ENCODE measurements at regions not wholly inside any gene's neighbourhood (a gene's known extent, or its start where the extent isn't known, plus 50 kb on each side); places are given as distances from the start of the nearest gene placed in this dataset.

GRCh38 chr9:129522351-129522750 is 98.5 kb downstream of the C9orf50 start:
- WGBS, 2 experiments (ENCODE audit: extremely low coverage in 1 of 2, insufficient coverage in 1 of 2, insufficient read length in 1 of 2, insufficient replicate concordance in 2 of 2, low coverage in 1 of 2, low lambda C conversion rate in 2 of 2, missing lambda C conversion rate in 1 of 2), result 83% methylated on average over 7 of the region's 7 CpGs; no CpG with 5 or more reads in 1 of the 2 experiments
- Histone ChIP-seq H3K36me3 (ENCODE audit: control insufficient read depth in 2 of 4, insufficient read depth in 4 of 4, low read length in 3 of 4) (no peaks in the 10 kb centered on the region), H3K27me3 (replicated peaks in 1 of 4; ENCODE audit: control insufficient read depth in 3 of 4, extremely low read depth in 1 of 4, insufficient read depth in 3 of 4, low read length in 3 of 4) (no peaks in the 10 kb centered on the region), H2AK5ac (ENCODE audit: low read depth, low read length) (no peak overlapping the region), H2BK120ac (replicated peaks; ENCODE audit: low read depth, low read length) (no peak overlapping the region), H2BK20ac (ENCODE audit: low read length) (no peak overlapping the region), H3K4ac (replicated peaks; ENCODE audit: insufficient read length, low read depth, low read length) (no peak overlapping the region), H2AFZ (ENCODE audit: low read length) (no peak overlapping the region), H3K23me2 (ENCODE audit: low read depth, low read length) (no peaks in the 10 kb centered on the region), H3K79me1 (ENCODE audit: low read depth, low read length) (no peaks in the 10 kb centered on the region), H3K4me3 (ENCODE audit: extremely low read depth in 1 of 4, insufficient read depth in 2 of 4, low read depth in 3 of 4, low read length in 4 of 4) (no peak overlapping the region), H3K23ac (ENCODE audit: insufficient read length) (no peak overlapping the region), H2BK5ac (ENCODE audit: low read depth, low read length) (no peak overlapping the region), H2BK15ac (ENCODE audit: low read length) (no peak overlapping the region), H3K9me3 (ENCODE audit: insufficient read depth in 2 of 2, low read depth in 1 of 2, low read length in 1 of 2) (no peaks in the 10 kb centered on the region), H4K5ac (ENCODE audit: insufficient read length, low read depth, low read length) (no peak overlapping the region), H3K9ac (replicated peaks in 1 of 4; ENCODE audit: extremely low read depth in 1 of 4, low read depth in 3 of 4, low read length in 3 of 4) (no peak overlapping the region), H2BK12ac (ENCODE audit: low read depth, low read length) (no peak overlapping the region), H3K18ac (ENCODE audit: extremely low read depth, low read length) (no peak overlapping the region), H3K27ac (ENCODE audit: low read depth, low read length) (no peak overlapping the region), H3K4me1 (replicated peaks in 1 of 4; ENCODE audit: control insufficient read depth in 3 of 4, insufficient read depth in 4 of 4, low read length in 3 of 4) (peaks cover 0 to 8% (median 5%) of the 10 kb centered on the region in 4 experiments; a peak in 3 of 7 replicates), H4K8ac (ENCODE audit: extremely low read depth, insufficient read depth, low read length) (no peak overlapping the region), H4K91ac (replicated peaks; ENCODE audit: insufficient read length, low read length) (no peak overlapping the region), H4K20me1 (replicated peaks in 1 of 2; ENCODE audit: control insufficient read depth in 1 of 2, insufficient read depth in 2 of 2, low read length in 2 of 2) (no peaks in the 10 kb centered on the region), H3K4me2 (ENCODE audit: insufficient read depth in 1 of 2, low read depth in 2 of 2, low read length in 2 of 2) (no peak overlapping the region), H3K14ac (ENCODE audit: insufficient read length) (no peak overlapping the region), H3K79me2 (ENCODE audit: control insufficient read depth in 1 of 2, insufficient read depth in 2 of 2, low read length in 2 of 2) (no peaks in the 10 kb centered on the region), H3K56ac (replicated peaks; ENCODE audit: insufficient read length, low read depth, low read length) (no peak overlapping the region)
- DNase-seq (ENCODE audit: low read depth in 1 of 2, low spot score in 2 of 2) (no peak), FAIRE-seq (no peak)
- ChIA-PET CTCF (ENCODE audit: partially characterized antibody) (interaction anchor here (0.6 kb wide), 1 partner anchor 14 kb away, joined by 3 read pairs; no protein-coding TSS in a partner anchor), POLR2A (ENCODE audit: partially characterized antibody) (no interaction called here)
- no peak for TF ChIP-seq CHD1 (IDR thresholded peaks at IDR 0.05; ENCODE audit: low read depth, low read length)
- no peak for TF ChIP-seq NRF1 (IDR thresholded peaks at IDR 0.05; ENCODE audit: low read depth, low read length)
- TF ChIP-seq BRCA1 (IDR thresholded peaks at IDR 0.05; ENCODE audit: low read depth, low read length), result no peak
- TF ChIP-seq HDAC6 (IDR thresholded peaks at IDR 0.05; ENCODE audit: low read depth, low read length), result no peak
- TF ChIP-seq POU5F1 (IDR thresholded peaks at IDR 0.05; ENCODE audit: low read depth, low read length), result no peak
- no peak for TF ChIP-seq CTCF (IDR thresholded peaks at IDR 0.05; ENCODE audit: control extremely low read depth in 1 of 3, insufficient read depth in 1 of 3, low read depth in 1 of 3, low read length in 3 of 3)
- TF ChIP-seq TEAD4 (IDR thresholded peaks at IDR 0.05; ENCODE audit: low read depth, low read length), result no peak
- TF ChIP-seq MAFK (IDR thresholded peaks at IDR 0.05; ENCODE audit: low read depth, low read length), result no peak
